H1 (cell line): ENCODE measurements at regions not wholly inside any gene's neighbourhood (a gene's known extent, or its start where the extent isn't known, plus 50 kb on each side); places are given as distances from the start of the nearest gene placed in this dataset.

ENCODE experiments used
- CTCF ChIA-PET: fragments of 300-600 bp; sonication (Branson Sonifier 250); formaldehyde crosslinking; loops from one replicate; lab custom pipeline; 2021; ENCODE audit not compliant: partially characterized antibody; lab: Charles Lee
- POLR2A ChIA-PET: fragments of 300-600 bp; sonication (Branson Sonifier 250); formaldehyde crosslinking; loops from one replicate; lab custom pipeline; 2021; ENCODE audit warnings: inconsistent platforms; ENCODE audit not compliant: partially characterized antibody; lab: Charles Lee
- DNase-seq, 2 experiments: peaks; one replicate each; pipeline versions ENCODE4 v3.0.0 to v3.0.0-alpha.2; 2010 to 2022; ENCODE audit warnings: low spot score in 2 of 2, low read depth in 1 of 2, mixed read lengths in 1 of 2
- FAIRE-seq: peaks from 2 replicates; lab custom pipeline; 2011; peaks lifted over from hg19 to GRCh38; lab: Jason Lieb, UNC
- H2AFZ ChIP-seq: 2 replicates; pipeline ENCODE4 v1.8.1; 2012; ENCODE audit warnings: low read length, inconsistent platforms
- H2AK5ac ChIP-seq: 2 replicates; pipeline ENCODE4 v1.6.1; 2013; ENCODE audit warnings: low read depth, low read length
- H2BK120ac ChIP-seq: replicated peaks from 2 replicates; pipeline ENCODE3; 2013; ENCODE audit warnings: low read depth, low read length, inconsistent platforms
- H2BK12ac ChIP-seq: 2 replicates; pipeline ENCODE4 v1.6.1; 2013; ENCODE audit warnings: low read depth, low read length
- H2BK15ac ChIP-seq: 2 replicates; pipeline ENCODE4 v1.6.1; 2013; ENCODE audit warnings: low read length
- H2BK20ac ChIP-seq: 2 replicates; pipeline ENCODE4 v1.6.1; 2013; ENCODE audit warnings: low read length
- H2BK5ac ChIP-seq: 2 replicates; pipeline ENCODE4 v1.6.1; 2013; ENCODE audit warnings: low read depth, low read length
- H3K14ac ChIP-seq: 2 replicates; pipeline ENCODE4 v1.6.1; 2013; ENCODE audit warnings: inconsistent platforms; ENCODE audit not compliant: insufficient read length
- H3K18ac ChIP-seq: 2 replicates; pipeline ENCODE4 v1.6.1; 2013; ENCODE audit warnings: low read length; ENCODE audit errors: extremely low read depth
- H3K23ac ChIP-seq: 2 replicates; pipeline ENCODE4 v1.6.1; 2013; ENCODE audit warnings: inconsistent platforms; ENCODE audit not compliant: insufficient read length
- H3K23me2 ChIP-seq: 2 replicates; pipeline ENCODE4 v1.6.1; 2013; ENCODE audit warnings: low read depth, low read length
- H3K27ac ChIP-seq: 2 replicates; pipeline ENCODE4 v1.6.1; 2011; ENCODE audit warnings: low read depth, low read length, inconsistent platforms
- H3K27me3 ChIP-seq, 4 experiments: replicated peaks in 1 of 4; 1 replicate in 1 of 4; 2 replicates in 3 of 4; pipeline versions ENCODE4 v1.6.1 to v1.8.1; 2011 to 2013; ENCODE audit warnings: low read length in 3 of 4, mild to moderate bottlenecking in 3 of 4, inconsistent platforms in 2 of 4, mixed read lengths in 2 of 4, moderate library complexity in 1 of 4; ENCODE audit not compliant: control insufficient read depth in 3 of 4, insufficient read depth in 3 of 4; ENCODE audit errors: extremely low read depth in 1 of 4
- H3K36me3 ChIP-seq, 4 experiments: 2 replicates each; pipeline versions ENCODE4 v1.6.1 to v1.8.1; 2011 to 2013; ENCODE audit warnings: mild to moderate bottlenecking in 4 of 4, low read length in 3 of 4, moderate library complexity in 2 of 4, control low read depth in 1 of 4, inconsistent platforms in 1 of 4; ENCODE audit not compliant: insufficient read depth in 4 of 4, control insufficient read depth in 2 of 4
- H3K4ac ChIP-seq: replicated peaks from 2 replicates; pipeline ENCODE3; 2013; ENCODE audit warnings: low read length, low read depth, mixed read lengths, inconsistent platforms; ENCODE audit not compliant: insufficient read length
- H3K4me1 ChIP-seq, 4 experiments: replicated peaks in 1 of 4; 1 replicate in 1 of 4; 2 replicates in 3 of 4; pipeline versions ENCODE4 v1.6.1 to v1.8.1; 2011 to 2013; ENCODE audit warnings: low read length in 3 of 4, inconsistent platforms in 2 of 4, mixed read lengths in 1 of 4; ENCODE audit not compliant: insufficient read depth in 4 of 4, control insufficient read depth in 3 of 4
- H3K4me2 ChIP-seq, 2 experiments: 2 replicates each; pipeline versions ENCODE4 v1.6.1 to v1.8.1; 2011 to 2013; ENCODE audit warnings: low read depth in 2 of 2, low read length in 2 of 2, control low read depth in 1 of 2, inconsistent platforms in 1 of 2, mild to moderate bottlenecking in 1 of 2; ENCODE audit not compliant: insufficient read depth in 1 of 2
- H3K4me3 ChIP-seq, 4 experiments: fragments of 200-600, 300-600 bp in 1 of 4; sonication (generic), shearing (Covaris generic), sonication (Bioruptor Twin) in 1 of 4; 2 replicates each; pipeline versions ENCODE4 v1.5.1 to v1.8.1; 2011 to 2016; ENCODE audit warnings: low read length in 4 of 4, low read depth in 3 of 4, control low read depth in 2 of 4, inconsistent platforms in 2 of 4, mild to moderate bottlenecking in 2 of 4, mixed read lengths in 1 of 4, moderate library complexity in 1 of 4; ENCODE audit not compliant: insufficient read depth in 2 of 4; ENCODE audit errors: extremely low read depth in 1 of 4
- H3K56ac ChIP-seq: replicated peaks from 2 replicates; pipeline ENCODE3; 2013; ENCODE audit warnings: low read depth, mild to moderate bottlenecking, mixed read lengths, low read length, inconsistent platforms; ENCODE audit not compliant: insufficient read length
- H3K79me1 ChIP-seq: 2 replicates; pipeline ENCODE4 v1.6.1; 2013; ENCODE audit warnings: low read depth, low read length, control low read depth
- H3K79me2 ChIP-seq, 2 experiments: 2 replicates each; pipeline versions ENCODE4 v1.6.1 to v1.8.1; 2012 to 2013; ENCODE audit warnings: low read length in 2 of 2, mild to moderate bottlenecking in 2 of 2, inconsistent platforms in 1 of 2; ENCODE audit not compliant: insufficient read depth in 2 of 2, control insufficient read depth in 1 of 2
- H3K9ac ChIP-seq, 4 experiments: replicated peaks in 1 of 4; 1 replicate in 1 of 4; 2 replicates in 3 of 4; pipeline versions ENCODE4 v1.6.1 to v1.8.1; 2011 to 2013; ENCODE audit warnings: low read depth in 3 of 4, low read length in 3 of 4, control low read depth in 2 of 4, mild to moderate bottlenecking in 2 of 4, moderate library complexity in 2 of 4, inconsistent platforms in 1 of 4; ENCODE audit errors: extremely low read depth in 1 of 4
- H3K9me3 ChIP-seq, 2 experiments: 2 replicates each; pipeline versions ENCODE4 v1.6.1 to v1.8.1; 2012 to 2013; ENCODE audit warnings: mild to moderate bottlenecking in 2 of 2, moderate library complexity in 2 of 2, control low read depth in 1 of 2, inconsistent platforms in 1 of 2, low read depth in 1 of 2, low read length in 1 of 2, mixed read lengths in 1 of 2; ENCODE audit not compliant: insufficient read depth in 2 of 2
- H4K20me1 ChIP-seq, 2 experiments: replicated peaks in 1 of 2; 2 replicates each; pipeline versions ENCODE3 to v1.8.1; 2011 to 2013; ENCODE audit warnings: inconsistent platforms in 2 of 2, low read length in 2 of 2, mild to moderate bottlenecking in 1 of 2; ENCODE audit not compliant: insufficient read depth in 2 of 2, control insufficient read depth in 1 of 2
- H4K5ac ChIP-seq: 2 replicates; pipeline ENCODE4 v1.6.1; 2013; ENCODE audit warnings: low read length, low read depth, mixed read lengths, inconsistent platforms; ENCODE audit not compliant: insufficient read length
- H4K8ac ChIP-seq: 2 replicates; pipeline ENCODE4 v1.8.0; 2013; ENCODE audit warnings: mild to moderate bottlenecking, moderate library complexity, low read length, inconsistent platforms; ENCODE audit not compliant: insufficient read depth; ENCODE audit errors: extremely low read depth
- H4K91ac ChIP-seq: replicated peaks from 2 replicates; pipeline ENCODE3; 2013; ENCODE audit warnings: low read length, mixed read lengths, inconsistent platforms; ENCODE audit not compliant: insufficient read length
- GABPA ChIP-seq: IDR thresholded peaks from 2 replicates; pipeline ENCODE4 v1.6.1; 2011; ENCODE audit warnings: mild to moderate bottlenecking, low read length, moderate library complexity, borderline replicate concordance; ENCODE audit not compliant: insufficient read depth
- RXRA ChIP-seq: IDR thresholded peaks from 2 replicates; pipeline ENCODE4 v1.6.1; 2011; ENCODE audit warnings: low read depth, mild to moderate bottlenecking, low read length, moderate library complexity; ENCODE audit not compliant: insufficient read depth
- WGBS, 2 experiments: shearing (Covaris generic) in 1 of 2; methylation state at CpG; one replicate each; pipeline versions ENCODE4 v1.1.6 to v1.1.7; 2013 to 2015; ENCODE audit warnings: low lambda C conversion rate in 2 of 2, mixed read lengths in 2 of 2, inconsistent platforms in 1 of 2, low coverage in 1 of 2, missing lambda C conversion rate in 1 of 2; ENCODE audit not compliant: insufficient replicate concordance in 2 of 2, insufficient coverage in 1 of 2, insufficient read length in 1 of 2; ENCODE audit errors: extremely low coverage in 1 of 2, missing lambda C conversion rate in 1 of 2; 5-methylcytosine and 5-hydroxymethylcytosine counted together

DNA sequence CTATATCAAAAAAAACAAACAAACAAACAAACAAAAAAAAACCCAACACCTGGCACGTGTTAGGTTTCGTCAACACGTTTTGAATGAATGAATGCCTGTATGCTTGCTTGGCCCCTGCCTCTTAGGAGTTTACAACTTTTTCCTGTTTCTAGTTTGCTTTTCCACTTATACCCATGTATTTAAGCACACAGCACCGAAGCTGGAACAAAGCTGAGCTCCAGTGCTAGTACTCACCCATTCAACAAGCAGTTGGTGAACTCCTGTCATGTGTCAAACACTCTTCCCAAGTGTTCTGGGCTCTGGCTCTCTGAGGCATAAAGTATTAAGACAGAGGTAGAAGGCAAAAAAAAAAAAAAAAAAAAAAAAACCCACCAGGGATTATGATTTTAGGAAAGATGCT is 599.3 kb downstream of the BUD13 start:
- Histone ChIP-seq H2BK20ac (no peak overlapping the region), H4K20me1 (no peaks in the 10 kb centered on the region), H4K5ac (no peak overlapping the region), H3K27me3 (no peaks in the 10 kb centered on the region), H2AFZ (no peak overlapping the region), H3K23me2 (no peaks in the 10 kb centered on the region), H3K36me3 (no peaks in the 10 kb centered on the region), H3K4ac (no peak overlapping the region), H4K8ac (no peak overlapping the region), H2BK120ac (no peak overlapping the region), H3K4me2 (no peak overlapping the region), H3K9me3 (no peaks in the 10 kb centered on the region), H3K27ac (no peak overlapping the region), H3K56ac (no peak overlapping the region), H3K9ac (no peak overlapping the region), H2BK15ac (no peak overlapping the region), H3K4me1 (peaks cover 2 to 19% (median 11%) of the 10 kb centered on the region in 4 experiments), H3K14ac (no peak overlapping the region), H3K79me2 (no peaks in the 10 kb centered on the region), H3K23ac (no peak overlapping the region), H2BK5ac (no peak overlapping the region), H2BK12ac (no peak overlapping the region), H4K91ac (no peak overlapping the region), H3K18ac (no peak overlapping the region), H2AK5ac (no peak overlapping the region), H3K4me3 (no peak overlapping the region), H3K79me1 (no peaks in the 10 kb centered on the region)
- DNase-seq: no peak
- ChIA-PET POLR2A (no interaction called here), CTCF (interaction anchor here (0.6 to 8.0 kb wide), 12 partner anchors 9 to 195 kb away, joined by 3 to 47 read pairs (median 4); no protein-coding TSS in a partner anchor)
- TF ChIP-seq RXRA (no peak), GABPA (no peak)
- WGBS, 2 experiments: 95% methylated on average over 4 of the region's 4 CpGs; no CpG with 5 or more reads in 1 of the 2 experiments
- no peak for FAIRE-seq
